NCI-H748 (cell line): ENCODE measurements at regions not wholly inside any gene's neighbourhood (a gene's known extent, or its start where the extent isn't known, plus 50 kb on each side); places are given as distances from the start of the nearest gene placed in this dataset.

Experiments used
- DNase-seq: peaks from one replicate; lab custom pipeline; 2025; ENCODE audit not compliant: unreplicated experiment; lab: John Stamatoyannopoulos, UW

- no peak for DNase-seq
These were observed 321.5 kb downstream of the BRINP1 start for GRCh38 chr9:119047513-119048307.

GRCh38 chr9:119050281-119050680, 319.0 kb downstream of the BRINP1 start:
- no peak for DNase-seq

GRCh38 chr9:119052339-119053030, 316.8 kb downstream of the BRINP1 start:
- DNase-seq, result no peak

- DNase-seq, result no peak
These were observed 316.2 kb downstream of the BRINP1 start for GRCh38 chr9:119053070-119053469.

GRCh38 chr9:119060629-119061385, 308.4 kb downstream of the BRINP1 start:
- DNase-seq, result no peak

GRCh38 chr9:119071636-119072035, 297.6 kb downstream of the BRINP1 start:
- DNase-seq, result no peak

- no peak for DNase-seq
These were observed 295.2 kb downstream of the BRINP1 start for GRCh38 chr9:119074017-119074416.

- DNase-seq, result peak; percentile 96
These were observed 291.2 kb downstream of the BRINP1 start for GRCh38 chr9:119078015-119078414.

GRCh38 chr9:119083673-119084072, 285.6 kb downstream of the BRINP1 start:
- peak; percentile 85 for DNase-seq

- no peak for DNase-seq
These were observed 282.6 kb downstream of the BRINP1 start for GRCh38 chr9:119086590-119086989.

GRCh38 chr9:119088002-119088547, 281.2 kb downstream of the BRINP1 start:
- peak; percentile 99 for DNase-seq

- DNase-seq, result no peak
These were observed 278.2 kb downstream of the BRINP1 start for GRCh38 chr9:119091074-119091473.

- no peak for DNase-seq
These were observed 277.1 kb downstream of the BRINP1 start for GRCh38 chr9:119092125-119092524.

GRCh38 chr9:119094086-119094485, 275.1 kb downstream of the BRINP1 start:
- no peak for DNase-seq

GRCh38 chr9:119095072-119095471, 274.2 kb downstream of the BRINP1 start:
- DNase-seq, result no peak

GRCh38 chr9:119101048-119101447, 268.2 kb downstream of the BRINP1 start:
- DNase-seq, result peak; percentile 36

GRCh38 chr9:119114681-119115080, 254.6 kb downstream of the BRINP1 start:
- no peak for DNase-seq
